ENCODE measurements at regions not wholly inside any gene's neighbourhood (a gene's known extent, or its start where the extent isn't known, plus 50 kb on each side); places are given as distances from the start of the nearest gene placed in this dataset.
"Not testable (repeated sequence)": the region's sequence is repeated elsewhere in the genome, so short reads cannot be mapped to it uniquely, and the experiment has no call there.

GRCh38 chr3:86838927-86839326, 152.0 kb downstream of the VGLL3 start:
- Histone ChIP-seq H3K36me3 (ENCODE audit: insufficient read depth) (no peaks in the 10 kb centered on the region), H3K4me3 (IDR thresholded peaks at IDR 0.05; ENCODE audit: insufficient read depth, low read depth, low read length) (no peak overlapping the region)

DNA sequence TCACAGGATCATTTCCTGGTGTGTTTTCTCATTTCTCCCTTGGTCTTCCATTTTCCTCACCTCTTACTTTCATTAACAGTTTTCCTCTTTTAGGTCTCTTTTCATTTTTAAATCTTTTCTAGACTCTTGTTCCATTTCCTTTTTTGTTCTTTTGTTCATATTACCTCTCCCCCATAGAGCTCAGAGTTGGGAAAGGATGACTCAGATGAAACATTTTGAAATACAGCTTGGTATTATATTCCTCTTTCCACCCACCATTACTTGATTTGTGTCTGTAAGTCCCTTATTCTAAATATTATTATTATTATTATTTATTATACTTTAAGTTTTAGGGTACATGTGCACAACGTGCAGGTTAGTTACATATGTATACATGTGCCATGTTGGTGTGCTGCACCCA, 153.1 kb downstream of the VGLL3 start:
- H3K4me1 ChIP-seq (ENCODE audit: low read depth, poor library complexity, severe bottlenecking), result no peaks in the 10 kb centered on the region
- H3K4me3 ChIP-seq (IDR thresholded peaks at IDR 0.05; ENCODE audit: insufficient read depth, low read depth, low read length), result no peak overlapping the region
- no peaks in the 10 kb centered on the region for H3K79me2 ChIP-seq (ENCODE audit: insufficient read depth, low read depth)
- no peak overlapping the region for H3K27ac ChIP-seq
- no peaks in the 10 kb centered on the region for H3K36me3 ChIP-seq (ENCODE audit: insufficient read depth)
- no peak overlapping the region for H3K9ac ChIP-seq
- no peak overlapping the region for H2AFZ ChIP-seq (ENCODE audit: low read depth)
- H3K4me2 ChIP-seq, result no peak overlapping the region
- no peaks in the 10 kb centered on the region for H3K27me3 ChIP-seq (ENCODE audit: insufficient read depth, low read depth)
- TF ChIP-seq CTCF (conservative IDR thresholded peaks at IDR 0.05; ENCODE audit: low read depth, low read length), result no peak
- no peaks in the 10 kb centered on the region for H4K20me1 ChIP-seq (ENCODE audit: insufficient read depth)

More at GRCh38 chr3:86838927-86839326, 152.0 kb downstream of the VGLL3 start:
- Histone ChIP-seq H3K9ac (no peak overlapping the region), H3K4me1 (ENCODE audit: low read depth, poor library complexity, severe bottlenecking) (no peaks in the 10 kb centered on the region), H2AFZ (ENCODE audit: low read depth) (no peak overlapping the region), H4K20me1 (ENCODE audit: insufficient read depth) (no peaks in the 10 kb centered on the region), H3K79me2 (ENCODE audit: insufficient read depth, low read depth) (no peaks in the 10 kb centered on the region), H3K27me3 (ENCODE audit: insufficient read depth, low read depth) (no peaks in the 10 kb centered on the region), H3K27ac (no peak overlapping the region), H3K4me2 (no peak overlapping the region)
- no peak for TF ChIP-seq CTCF (conservative IDR thresholded peaks at IDR 0.05; ENCODE audit: low read depth, low read length)

DNA sequence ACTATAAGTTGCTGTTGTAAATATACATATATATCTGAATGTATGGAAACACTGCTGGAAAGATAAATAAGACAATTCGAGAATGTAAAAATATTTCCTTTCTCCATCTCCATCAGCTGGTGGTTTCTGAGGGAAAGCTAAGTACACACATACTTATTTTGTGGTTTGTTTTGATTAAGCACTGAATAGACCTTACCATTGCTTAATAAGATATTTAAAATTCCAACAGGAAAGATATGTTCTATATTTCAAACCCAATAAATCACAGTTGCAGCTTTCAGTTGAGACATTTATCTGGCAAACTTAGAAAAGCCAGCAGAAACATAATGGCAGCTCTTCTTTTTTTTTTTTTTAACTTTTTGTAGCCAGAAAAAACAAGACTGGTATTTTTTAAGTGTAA, 160.4 kb downstream of the VGLL3 start:
- Histone ChIP-seq H3K4me3 (IDR thresholded peaks at IDR 0.05; ENCODE audit: insufficient read depth, low read depth, low read length) (no peak overlapping the region), H3K79me2 (ENCODE audit: insufficient read depth, low read depth) (no peaks in the 10 kb centered on the region), H3K4me1 (ENCODE audit: low read depth, poor library complexity, severe bottlenecking) (no peaks in the 10 kb centered on the region), H3K27me3 (ENCODE audit: insufficient read depth, low read depth) (no peaks in the 10 kb centered on the region), H3K36me3 (ENCODE audit: insufficient read depth) (no peaks in the 10 kb centered on the region), H3K4me2 (no peak overlapping the region), H3K27ac (no peak overlapping the region), H3K9ac (no peak overlapping the region), H4K20me1 (ENCODE audit: insufficient read depth) (no peaks in the 10 kb centered on the region), H2AFZ (ENCODE audit: low read depth) (no peak overlapping the region)
- no peak for TF ChIP-seq CTCF (conservative IDR thresholded peaks at IDR 0.05; ENCODE audit: low read depth, low read length)

DNA sequence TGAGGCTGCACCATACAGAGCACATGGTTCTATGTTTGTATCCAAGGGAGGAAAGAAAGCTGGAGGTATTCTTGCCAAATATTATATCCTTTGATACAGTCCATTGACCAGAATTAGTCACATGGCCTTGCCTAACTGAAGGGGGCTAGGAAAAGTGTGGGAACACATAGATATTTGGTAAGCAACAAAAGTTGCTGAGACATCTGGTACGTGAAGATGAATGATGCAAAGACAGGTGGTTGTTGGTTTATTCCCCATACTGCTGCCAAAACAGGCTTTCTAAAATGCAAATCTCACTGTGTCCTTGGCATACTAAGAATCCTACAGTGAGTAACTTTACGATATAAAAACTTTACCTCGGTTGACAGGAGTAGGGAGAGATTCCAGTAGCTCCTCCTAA, 162.2 kb downstream of the VGLL3 start:
- Histone ChIP-seq H3K79me2 (ENCODE audit: insufficient read depth, low read depth) (no peaks in the 10 kb centered on the region), H4K20me1 (ENCODE audit: insufficient read depth) (no peaks in the 10 kb centered on the region), H2AFZ (ENCODE audit: low read depth) (no peak overlapping the region), H3K27me3 (ENCODE audit: insufficient read depth, low read depth) (no peaks in the 10 kb centered on the region), H3K4me3 (IDR thresholded peaks at IDR 0.05; ENCODE audit: insufficient read depth, low read depth, low read length) (no peak overlapping the region), H3K9ac (no peak overlapping the region), H3K27ac (no peak overlapping the region), H3K4me1 (ENCODE audit: low read depth, poor library complexity, severe bottlenecking) (no peaks in the 10 kb centered on the region), H3K4me2 (no peak overlapping the region), H3K36me3 (ENCODE audit: insufficient read depth) (no peaks in the 10 kb centered on the region)
- no peak for TF ChIP-seq CTCF (conservative IDR thresholded peaks at IDR 0.05; ENCODE audit: low read depth, low read length)

GRCh38 chr3:86827582-86827981, 163.4 kb downstream of the VGLL3 start:
- H3K9ac ChIP-seq; H4K20me1 ChIP-seq (ENCODE audit: insufficient read depth); H2AFZ ChIP-seq (ENCODE audit: low read depth); H3K4me1 ChIP-seq (ENCODE audit: low read depth, poor library complexity, severe bottlenecking); H3K36me3 ChIP-seq (ENCODE audit: insufficient read depth); H3K4me3 ChIP-seq (IDR thresholded peaks at IDR 0.05; ENCODE audit: insufficient read depth, low read depth, low read length); H3K79me2 ChIP-seq (ENCODE audit: insufficient read depth, low read depth); H3K4me2 ChIP-seq; H3K27me3 ChIP-seq (ENCODE audit: insufficient read depth, low read depth); H3K27ac ChIP-seq: not testable (repeated sequence)

Measured in KMS-11 (cell line).